ENCODE measurements at regions not wholly inside any gene's neighbourhood (a gene's known extent, or its start where the extent isn't known, plus 50 kb on each side); places are given as distances from the start of the nearest gene placed in this dataset.

DNA sequence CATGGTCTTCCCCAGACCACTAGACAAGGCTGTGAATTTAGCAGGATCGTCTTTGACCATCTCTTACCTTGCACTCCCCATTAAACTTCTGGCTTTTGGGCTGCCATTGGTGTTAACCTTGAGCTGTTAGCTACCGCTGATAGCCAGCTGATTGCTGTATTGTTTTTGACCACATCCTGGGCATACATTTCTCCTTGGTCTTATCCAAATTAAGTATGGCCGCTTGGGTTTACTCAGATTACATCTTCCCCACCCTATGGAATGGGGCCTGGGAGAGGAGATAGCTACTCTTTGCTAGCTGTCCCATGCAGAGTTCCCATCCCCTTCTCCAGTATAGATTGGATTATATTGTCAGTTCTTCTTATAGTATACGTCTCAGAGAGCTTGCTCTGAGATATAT is 270.4 kb upstream of the ELAC2 start:
- Mint-ChIP-seq H3K9me3 (peaks cover 8% of the 10 kb centered on the region), H3K4me3 (no peak overlapping the region), H3K27ac (no peak overlapping the region), H3K36me3 (ENCODE audit: low read depth) (no peaks in the 10 kb centered on the region), H3K27me3 (ENCODE audit: insufficient read depth) (no peaks in the 10 kb centered on the region), H3K4me1 (peaks cover 12% of the 10 kb centered on the region)
- no peak overlapping the region for H3K27ac ChIP-seq (ENCODE audit: low read depth, low read length)
- H3K9me3 ChIP-seq (ENCODE audit: control insufficient read depth, low read length) = peaks cover 19% of the 10 kb centered on the region
- no peak overlapping the region for H3K9ac ChIP-seq (ENCODE audit: extremely low read depth, low read length, poor library complexity, severe bottlenecking)
- H3K27me3 ChIP-seq (ENCODE audit: control insufficient read depth, insufficient read depth, low read length, poor library complexity, severe bottlenecking) = no peaks in the 10 kb centered on the region
- TF ChIP-seq, protein P1, sequence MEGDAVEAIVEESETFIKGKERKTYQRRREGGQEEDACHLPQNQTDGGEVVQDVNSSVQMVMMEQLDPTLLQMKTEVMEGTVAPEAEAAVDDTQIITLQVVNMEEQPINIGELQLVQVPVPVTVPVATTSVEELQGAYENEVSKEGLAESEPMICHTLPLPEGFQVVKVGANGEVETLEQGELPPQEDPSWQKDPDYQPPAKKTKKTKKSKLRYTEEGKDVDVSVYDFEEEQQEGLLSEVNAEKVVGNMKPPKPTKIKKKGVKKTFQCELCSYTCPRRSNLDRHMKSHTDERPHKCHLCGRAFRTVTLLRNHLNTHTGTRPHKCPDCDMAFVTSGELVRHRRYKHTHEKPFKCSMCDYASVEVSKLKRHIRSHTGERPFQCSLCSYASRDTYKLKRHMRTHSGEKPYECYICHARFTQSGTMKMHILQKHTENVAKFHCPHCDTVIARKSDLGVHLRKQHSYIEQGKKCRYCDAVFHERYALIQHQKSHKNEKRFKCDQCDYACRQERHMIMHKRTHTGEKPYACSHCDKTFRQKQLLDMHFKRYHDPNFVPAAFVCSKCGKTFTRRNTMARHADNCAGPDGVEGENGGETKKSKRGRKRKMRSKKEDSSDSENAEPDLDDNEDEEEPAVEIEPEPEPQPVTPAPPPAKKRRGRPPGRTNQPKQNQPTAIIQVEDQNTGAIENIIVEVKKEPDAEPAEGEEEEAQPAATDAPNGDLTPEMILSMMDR (conservative IDR thresholded peaks at IDR 0.05) = no peak
- peaks cover 12% of the 10 kb centered on the region for H3K4me1 ChIP-seq (ENCODE audit: control insufficient read depth, insufficient read depth, low read length)
- 83 to 88% methylated on average over 3 to 4 of the region's 4 CpGs for WGBS, 2 experiments (ENCODE audit: insufficient coverage in 1 of 2, insufficient read length in 1 of 2)
- no peaks in the 10 kb centered on the region for H3K36me3 ChIP-seq (ENCODE audit: control insufficient read depth, insufficient read depth, low read length)
- peak overlapping the region; percentile 12 for H3K4me3 ChIP-seq (ENCODE audit: low read length)
- DNase-seq = peak; percentile 52

DNA sequence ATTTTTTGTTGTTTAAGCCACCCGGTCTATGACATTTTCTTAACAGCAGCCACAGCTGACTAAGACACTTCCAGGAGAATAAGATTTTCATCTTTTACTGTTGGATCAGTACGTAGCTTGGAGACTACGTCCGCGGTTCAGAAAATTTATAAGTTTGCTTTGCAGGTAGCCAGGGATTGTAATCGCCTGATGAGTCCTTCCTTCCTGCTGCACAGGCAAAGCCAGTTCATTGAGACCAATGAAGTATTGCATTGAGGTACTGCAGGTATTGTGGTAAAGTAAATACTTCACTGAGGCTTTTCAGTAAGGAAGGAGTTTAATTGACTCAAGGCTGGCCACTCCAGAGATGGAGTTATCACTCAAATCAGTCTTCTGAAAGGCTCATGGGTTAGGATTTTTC is 269.4 kb upstream of the ELAC2 start:
- Mint-ChIP-seq H3K9me3 (peaks cover 8% of the 10 kb centered on the region), H3K36me3 (ENCODE audit: low read depth) (no peaks in the 10 kb centered on the region)

DNA sequence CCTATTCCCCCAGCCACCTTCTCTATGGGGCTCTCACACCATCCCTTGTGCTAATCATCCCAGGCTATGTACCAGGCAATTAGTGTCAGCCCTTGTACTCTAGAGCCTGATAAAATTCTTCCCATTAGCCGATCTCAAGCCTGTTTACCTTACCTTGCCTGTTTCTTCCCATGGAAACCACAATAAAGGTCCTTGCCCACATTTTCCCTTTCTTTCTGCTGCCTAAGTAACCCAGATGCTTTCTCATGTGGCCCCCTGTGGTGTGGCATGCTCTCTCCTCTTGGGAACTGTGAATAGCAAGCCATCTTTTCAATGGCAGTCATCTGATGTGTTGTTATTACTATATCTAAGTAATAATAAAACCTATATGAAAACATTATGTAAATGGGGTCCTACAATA is 265.8 kb upstream of the ELAC2 start:
- Mint-ChIP-seq H3K4me1 (peaks cover 10% of the 10 kb centered on the region), H3K4me3 (no peak overlapping the region), H3K9me3 (peaks cover 8% of the 10 kb centered on the region), H3K36me3 (ENCODE audit: low read depth) (no peaks in the 10 kb centered on the region), H3K27me3 (ENCODE audit: insufficient read depth) (no peaks in the 10 kb centered on the region), H3K27ac (no peak overlapping the region)
- peaks cover 37% of the 10 kb centered on the region for H3K9me3 ChIP-seq (ENCODE audit: control insufficient read depth, low read length)
- H3K27ac ChIP-seq (ENCODE audit: low read depth, low read length) = no peak overlapping the region
- peaks cover 7% of the 10 kb centered on the region for H3K4me1 ChIP-seq (ENCODE audit: control insufficient read depth, insufficient read depth, low read length)
- 33 to 43% methylated on average over 1 of the region's 1 CpG for WGBS, 2 experiments (ENCODE audit: insufficient coverage in 1 of 2, insufficient read length in 1 of 2)
- H3K36me3 ChIP-seq (ENCODE audit: control insufficient read depth, insufficient read depth, low read length) = no peaks in the 10 kb centered on the region
- peak; percentile 81 for DNase-seq
- H3K4me3 ChIP-seq (ENCODE audit: low read length) = no peak overlapping the region
- no peaks in the 10 kb centered on the region for H3K27me3 ChIP-seq (ENCODE audit: control insufficient read depth, insufficient read depth, low read length, poor library complexity, severe bottlenecking)
- no peak overlapping the region for H3K9ac ChIP-seq (ENCODE audit: extremely low read depth, low read length, poor library complexity, severe bottlenecking)
- TF ChIP-seq, protein P1 (conservative IDR thresholded peaks at IDR 0.05) = no peak

More for the DNA sequence above, 269.4 kb upstream of the ELAC2 start:
- Mint-ChIP-seq H3K4me3 (no peak overlapping the region), H3K27me3 (ENCODE audit: insufficient read depth) (no peaks in the 10 kb centered on the region), H3K27ac (no peak overlapping the region), H3K4me1 (peaks cover 12% of the 10 kb centered on the region)
- H3K9ac ChIP-seq (ENCODE audit: extremely low read depth, low read length, poor library complexity, severe bottlenecking) = no peak overlapping the region
- peaks cover 12% of the 10 kb centered on the region for H3K4me1 ChIP-seq (ENCODE audit: control insufficient read depth, insufficient read depth, low read length)
- H3K9me3 ChIP-seq (ENCODE audit: control insufficient read depth, low read length) = peaks cover 25% of the 10 kb centered on the region
- no peak for DNase-seq
- peak overlapping the region; percentile 26 for H3K4me3 ChIP-seq (ENCODE audit: low read length)
- no peak overlapping the region for H3K27ac ChIP-seq (ENCODE audit: low read depth, low read length)
- no peaks in the 10 kb centered on the region for H3K36me3 ChIP-seq (ENCODE audit: control insufficient read depth, insufficient read depth, low read length)
- 92 to 96% methylated on average over 6 of the region's 6 CpGs for WGBS, 2 experiments (ENCODE audit: insufficient coverage in 1 of 2, insufficient read length in 1 of 2)
- no peaks in the 10 kb centered on the region for H3K27me3 ChIP-seq (ENCODE audit: control insufficient read depth, insufficient read depth, low read length, poor library complexity, severe bottlenecking)
- TF ChIP-seq, protein P1 (conservative IDR thresholded peaks at IDR 0.05) = no peak
